ENCODE measurements at regions not wholly inside any gene's neighbourhood (a gene's known extent, or its start where the extent isn't known, plus 50 kb on each side); places are given as distances from the start of the nearest gene placed in this dataset.
A peak's percentile ranks its signal among the peaks of the same experiment; 100 is the strongest.

DNA sequence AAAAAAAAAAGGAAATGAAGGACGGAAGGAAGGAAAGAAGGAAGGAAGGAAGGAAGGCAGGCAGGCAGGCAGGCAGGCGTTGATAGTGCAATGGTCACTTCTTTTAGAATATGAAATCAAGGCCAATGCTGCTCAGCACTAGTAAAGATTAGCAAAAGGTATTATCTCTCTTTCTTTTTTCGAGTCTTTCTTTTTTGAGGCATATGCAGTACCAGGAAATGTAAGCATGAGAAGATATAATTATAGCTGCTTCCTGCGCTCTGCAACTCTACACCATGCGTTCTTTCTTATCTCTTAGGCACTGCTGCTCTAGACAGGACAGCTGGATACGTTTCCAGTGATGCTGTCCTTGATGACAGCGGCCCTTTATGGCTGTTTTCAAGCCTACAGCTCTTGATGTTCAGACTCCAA, 1512.5 kb upstream of the B3GALT2 start (continued):
- TF ChIP-seq, protein P1, sequence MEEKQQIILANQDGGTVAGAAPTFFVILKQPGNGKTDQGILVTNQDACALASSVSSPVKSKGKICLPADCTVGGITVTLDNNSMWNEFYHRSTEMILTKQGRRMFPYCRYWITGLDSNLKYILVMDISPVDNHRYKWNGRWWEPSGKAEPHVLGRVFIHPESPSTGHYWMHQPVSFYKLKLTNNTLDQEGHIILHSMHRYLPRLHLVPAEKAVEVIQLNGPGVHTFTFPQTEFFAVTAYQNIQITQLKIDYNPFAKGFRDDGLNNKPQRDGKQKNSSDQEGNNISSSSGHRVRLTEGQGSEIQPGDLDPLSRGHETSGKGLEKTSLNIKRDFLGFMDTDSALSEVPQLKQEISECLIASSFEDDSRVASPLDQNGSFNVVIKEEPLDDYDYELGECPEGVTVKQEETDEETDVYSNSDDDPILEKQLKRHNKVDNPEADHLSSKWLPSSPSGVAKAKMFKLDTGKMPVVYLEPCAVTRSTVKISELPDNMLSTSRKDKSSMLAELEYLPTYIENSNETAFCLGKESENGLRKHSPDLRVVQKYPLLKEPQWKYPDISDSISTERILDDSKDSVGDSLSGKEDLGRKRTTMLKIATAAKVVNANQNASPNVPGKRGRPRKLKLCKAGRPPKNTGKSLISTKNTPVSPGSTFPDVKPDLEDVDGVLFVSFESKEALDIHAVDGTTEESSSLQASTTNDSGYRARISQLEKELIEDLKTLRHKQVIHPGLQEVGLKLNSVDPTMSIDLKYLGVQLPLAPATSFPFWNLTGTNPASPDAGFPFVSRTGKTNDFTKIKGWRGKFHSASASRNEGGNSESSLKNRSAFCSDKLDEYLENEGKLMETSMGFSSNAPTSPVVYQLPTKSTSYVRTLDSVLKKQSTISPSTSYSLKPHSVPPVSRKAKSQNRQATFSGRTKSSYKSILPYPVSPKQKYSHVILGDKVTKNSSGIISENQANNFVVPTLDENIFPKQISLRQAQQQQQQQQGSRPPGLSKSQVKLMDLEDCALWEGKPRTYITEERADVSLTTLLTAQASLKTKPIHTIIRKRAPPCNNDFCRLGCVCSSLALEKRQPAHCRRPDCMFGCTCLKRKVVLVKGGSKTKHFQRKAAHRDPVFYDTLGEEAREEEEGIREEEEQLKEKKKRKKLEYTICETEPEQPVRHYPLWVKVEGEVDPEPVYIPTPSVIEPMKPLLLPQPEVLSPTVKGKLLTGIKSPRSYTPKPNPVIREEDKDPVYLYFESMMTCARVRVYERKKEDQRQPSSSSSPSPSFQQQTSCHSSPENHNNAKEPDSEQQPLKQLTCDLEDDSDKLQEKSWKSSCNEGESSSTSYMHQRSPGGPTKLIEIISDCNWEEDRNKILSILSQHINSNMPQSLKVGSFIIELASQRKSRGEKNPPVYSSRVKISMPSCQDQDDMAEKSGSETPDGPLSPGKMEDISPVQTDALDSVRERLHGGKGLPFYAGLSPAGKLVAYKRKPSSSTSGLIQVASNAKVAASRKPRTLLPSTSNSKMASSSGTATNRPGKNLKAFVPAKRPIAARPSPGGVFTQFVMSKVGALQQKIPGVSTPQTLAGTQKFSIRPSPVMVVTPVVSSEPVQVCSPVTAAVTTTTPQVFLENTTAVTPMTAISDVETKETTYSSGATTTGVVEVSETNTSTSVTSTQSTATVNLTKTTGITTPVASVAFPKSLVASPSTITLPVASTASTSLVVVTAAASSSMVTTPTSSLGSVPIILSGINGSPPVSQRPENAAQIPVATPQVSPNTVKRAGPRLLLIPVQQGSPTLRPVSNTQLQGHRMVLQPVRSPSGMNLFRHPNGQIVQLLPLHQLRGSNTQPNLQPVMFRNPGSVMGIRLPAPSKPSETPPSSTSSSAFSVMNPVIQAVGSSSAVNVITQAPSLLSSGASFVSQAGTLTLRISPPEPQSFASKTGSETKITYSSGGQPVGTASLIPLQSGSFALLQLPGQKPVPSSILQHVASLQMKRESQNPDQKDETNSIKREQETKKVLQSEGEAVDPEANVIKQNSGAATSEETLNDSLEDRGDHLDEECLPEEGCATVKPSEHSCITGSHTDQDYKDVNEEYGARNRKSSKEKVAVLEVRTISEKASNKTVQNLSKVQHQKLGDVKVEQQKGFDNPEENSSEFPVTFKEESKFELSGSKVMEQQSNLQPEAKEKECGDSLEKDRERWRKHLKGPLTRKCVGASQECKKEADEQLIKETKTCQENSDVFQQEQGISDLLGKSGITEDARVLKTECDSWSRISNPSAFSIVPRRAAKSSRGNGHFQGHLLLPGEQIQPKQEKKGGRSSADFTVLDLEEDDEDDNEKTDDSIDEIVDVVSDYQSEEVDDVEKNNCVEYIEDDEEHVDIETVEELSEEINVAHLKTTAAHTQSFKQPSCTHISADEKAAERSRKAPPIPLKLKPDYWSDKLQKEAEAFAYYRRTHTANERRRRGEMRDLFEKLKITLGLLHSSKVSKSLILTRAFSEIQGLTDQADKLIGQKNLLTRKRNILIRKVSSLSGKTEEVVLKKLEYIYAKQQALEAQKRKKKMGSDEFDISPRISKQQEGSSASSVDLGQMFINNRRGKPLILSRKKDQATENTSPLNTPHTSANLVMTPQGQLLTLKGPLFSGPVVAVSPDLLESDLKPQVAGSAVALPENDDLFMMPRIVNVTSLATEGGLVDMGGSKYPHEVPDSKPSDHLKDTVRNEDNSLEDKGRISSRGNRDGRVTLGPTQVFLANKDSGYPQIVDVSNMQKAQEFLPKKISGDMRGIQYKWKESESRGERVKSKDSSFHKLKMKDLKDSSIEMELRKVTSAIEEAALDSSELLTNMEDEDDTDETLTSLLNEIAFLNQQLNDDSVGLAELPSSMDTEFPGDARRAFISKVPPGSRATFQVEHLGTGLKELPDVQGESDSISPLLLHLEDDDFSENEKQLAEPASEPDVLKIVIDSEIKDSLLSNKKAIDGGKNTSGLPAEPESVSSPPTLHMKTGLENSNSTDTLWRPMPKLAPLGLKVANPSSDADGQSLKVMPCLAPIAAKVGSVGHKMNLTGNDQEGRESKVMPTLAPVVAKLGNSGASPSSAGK (IDR thresholded peaks at IDR 0.05): peak; percentile 37; the same call in 1 of the 2 replicates
- TF ChIP-seq, protein P2, sequence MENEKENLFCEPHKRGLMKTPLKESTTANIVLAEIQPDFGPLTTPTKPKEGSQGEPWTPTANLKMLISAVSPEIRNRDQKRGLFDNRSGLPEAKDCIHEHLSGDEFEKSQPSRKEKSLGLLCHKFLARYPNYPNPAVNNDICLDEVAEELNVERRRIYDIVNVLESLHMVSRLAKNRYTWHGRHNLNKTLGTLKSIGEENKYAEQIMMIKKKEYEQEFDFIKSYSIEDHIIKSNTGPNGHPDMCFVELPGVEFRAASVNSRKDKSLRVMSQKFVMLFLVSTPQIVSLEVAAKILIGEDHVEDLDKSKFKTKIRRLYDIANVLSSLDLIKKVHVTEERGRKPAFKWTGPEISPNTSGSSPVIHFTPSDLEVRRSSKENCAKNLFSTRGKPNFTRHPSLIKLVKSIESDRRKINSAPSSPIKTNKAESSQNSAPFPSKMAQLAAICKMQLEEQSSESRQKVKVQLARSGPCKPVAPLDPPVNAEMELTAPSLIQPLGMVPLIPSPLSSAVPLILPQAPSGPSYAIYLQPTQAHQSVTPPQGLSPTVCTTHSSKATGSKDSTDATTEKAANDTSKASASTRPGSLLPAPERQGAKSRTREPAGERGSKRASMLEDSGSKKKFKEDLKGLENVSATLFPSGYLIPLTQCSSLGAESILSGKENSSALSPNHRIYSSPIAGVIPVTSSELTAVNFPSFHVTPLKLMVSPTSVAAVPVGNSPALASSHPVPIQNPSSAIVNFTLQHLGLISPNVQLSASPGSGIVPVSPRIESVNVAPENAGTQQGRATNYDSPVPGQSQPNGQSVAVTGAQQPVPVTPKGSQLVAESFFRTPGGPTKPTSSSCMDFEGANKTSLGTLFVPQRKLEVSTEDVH (IDR thresholded peaks at IDR 0.05; ENCODE audit: low read depth, partially characterized antibody): no peak
- TF ChIP-seq RNF2 (IDR thresholded peaks at IDR 0.05) (no peak; the same call in 1 of the 2 replicates), ZNF217 (CRISPR knock-in tag; IDR thresholded peaks at IDR 0.05) (0 out of 2 replicates have a peak, but pooled peaks have one; percentile 53), ZNF165 (CRISPR knock-in tag; IDR thresholded peaks at IDR 0.05; ENCODE audit: borderline replicate concordance) (no peak), TAF15 (IDR thresholded peaks at IDR 0.05; ENCODE audit: low read depth, low read length) (no peak), HNRNPL (IDR thresholded peaks at IDR 0.05; ENCODE audit: low read depth, low read length) (no peak), SETDB1 (IDR thresholded peaks at IDR 0.05; ENCODE audit: low read length) (no peak), SAFB (IDR thresholded peaks at IDR 0.05; ENCODE audit: borderline replicate concordance, low read depth, low read length) (no peak), ZNF75A (CRISPR knock-in tag; IDR thresholded peaks at IDR 0.05) (no peak), EGR1 (conservative IDR thresholded peaks at IDR 0.05) (no peak), KAT2B (IDR thresholded peaks at IDR 0.05; ENCODE audit: low read depth, low read length) (no peak), ZBTB8A (IDR thresholded peaks at IDR 0.05; ENCODE audit: partially characterized antibody) (no peak), MAFK (IDR thresholded peaks at IDR 0.05; ENCODE audit: low read length) (no peak)
- TF ChIP-seq, protein P3, sequence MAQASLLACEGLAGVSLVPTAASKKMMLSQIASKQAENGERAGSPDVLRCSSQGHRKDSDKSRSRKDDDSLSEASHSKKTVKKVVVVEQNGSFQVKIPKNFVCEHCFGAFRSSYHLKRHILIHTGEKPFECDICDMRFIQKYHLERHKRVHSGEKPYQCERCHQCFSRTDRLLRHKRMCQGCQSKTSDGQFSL (CRISPR knock-in tag; IDR thresholded peaks at IDR 0.05): no peak
- TF ChIP-seq, protein P3 (tag; IDR thresholded peaks at IDR 0.05): no peak

Measured in K562 (cell line).